ENCODE measurements at regions not wholly inside any gene's neighbourhood (a gene's known extent, or its start where the extent isn't known, plus 50 kb on each side); places are given as distances from the start of the nearest gene placed in this dataset.

- DNase-seq (ENCODE audit: low read depth, low spot score), result no peak
Observed at GRCh38 chr6:139547804-139548203, 173.4 kb upstream of the CITED2 start.

- no peak for DNase-seq (ENCODE audit: low read depth, low spot score)
Observed at GRCh38 chr6:139547122-139547776, 172.8 kb upstream of the CITED2 start.

GRCh38 chr6:139546106-139546472 is 171.6 kb upstream of the CITED2 start:
- no peak for DNase-seq (ENCODE audit: low read depth, low spot score)

- no peak for DNase-seq (ENCODE audit: low read depth, low spot score)
Observed at GRCh38 chr6:139545206-139546105, 171.0 kb upstream of the CITED2 start.

GRCh38 chr6:139544701-139545057 is 170.2 kb upstream of the CITED2 start:
- no peak for DNase-seq (ENCODE audit: low read depth, low spot score)

- DNase-seq (ENCODE audit: low read depth, low spot score), result no peak
Observed at GRCh38 chr6:139542351-139542750, 167.9 kb upstream of the CITED2 start.

GRCh38 chr6:139540894-139541293 is 166.4 kb upstream of the CITED2 start:
- no peak for DNase-seq (ENCODE audit: low read depth, low spot score)

- no peak for DNase-seq (ENCODE audit: low read depth, low spot score)
Observed at GRCh38 chr6:139540276-139540675, 165.8 kb upstream of the CITED2 start.

- DNase-seq (ENCODE audit: low read depth, low spot score), result no peak
Observed at GRCh38 chr6:139539852-139540251, 165.4 kb upstream of the CITED2 start.

- no peak for DNase-seq (ENCODE audit: low read depth, low spot score)
Observed at GRCh38 chr6:139538366-139538765, 163.9 kb upstream of the CITED2 start.

GRCh38 chr6:139536751-139537617 is 162.5 kb upstream of the CITED2 start:
- no peak for DNase-seq (ENCODE audit: low read depth, low spot score)

- no peak for DNase-seq (ENCODE audit: low read depth, low spot score)
Observed at GRCh38 chr6:139534472-139535115, 160.1 kb upstream of the CITED2 start.

- no peak for DNase-seq (ENCODE audit: low read depth, low spot score)
Observed at GRCh38 chr6:139533573-139534471, 159.4 kb upstream of the CITED2 start.

GRCh38 chr6:139533171-139533570 is 158.7 kb upstream of the CITED2 start:
- DNase-seq (ENCODE audit: low read depth, low spot score), result no peak

GRCh38 chr6:139531148-139532115 is 157.0 kb upstream of the CITED2 start:
- no peak for DNase-seq (ENCODE audit: low read depth, low spot score)

GRCh38 chr6:139530561-139530960 is 156.1 kb upstream of the CITED2 start:
- no peak for DNase-seq (ENCODE audit: low read depth, low spot score)

GRCh38 chr6:139529420-139529819 is 155.0 kb upstream of the CITED2 start:
- no peak for DNase-seq (ENCODE audit: low read depth, low spot score)

- DNase-seq (ENCODE audit: low read depth, low spot score), result no peak
Observed at GRCh38 chr6:139528471-139528870, 154.0 kb upstream of the CITED2 start.

GRCh38 chr6:139525415-139525814 is 151.0 kb upstream of the CITED2 start:
- DNase-seq (ENCODE audit: low read depth, low spot score), result no peak

All from smooth muscle cell of the brain vasculature (primary cell).